ENCODE measurements at regions not wholly inside any gene's neighbourhood (a gene's known extent, or its start where the extent isn't known, plus 50 kb on each side); places are given as distances from the start of the nearest gene placed in this dataset.
"Not testable (repeated sequence)": the region's sequence is repeated elsewhere in the genome, so short reads cannot be mapped to it uniquely, and the experiment has no call there.

GRCh38 chrX:21225643-21226042 lies 148.6 kb upstream of the CNKSR2 start:
- no peak for DNase-seq

- DNase-seq, result not testable (repeated sequence)
Observed at GRCh38 chrX:21228974-21229373, 145.2 kb upstream of the CNKSR2 start.

DNA sequence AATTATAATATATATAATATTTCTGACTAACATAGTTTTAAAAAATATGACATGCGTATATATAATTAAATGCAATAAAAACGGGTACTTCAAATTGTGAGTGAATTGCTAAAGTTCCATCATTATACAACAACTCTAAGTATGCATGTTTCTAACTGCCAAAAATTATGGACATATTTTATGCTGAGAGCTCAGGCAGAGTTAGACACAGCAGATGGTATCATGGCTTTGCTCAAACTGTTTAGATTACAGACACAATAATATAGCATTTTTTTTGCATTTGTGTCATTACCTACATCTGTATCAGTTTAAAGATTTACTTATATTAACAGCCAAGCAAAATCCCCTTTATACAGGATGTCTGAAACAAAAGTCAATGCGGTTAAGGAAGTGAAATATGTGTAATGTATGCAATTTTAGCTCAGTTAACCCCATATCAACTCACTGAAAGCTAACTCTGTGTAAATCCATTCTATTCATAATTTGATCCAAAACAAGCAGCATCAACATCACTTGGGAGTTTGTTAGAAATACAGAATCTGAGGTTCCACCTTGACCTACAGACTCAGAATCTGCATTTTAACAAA lies 119.1 kb upstream of the CNKSR2 start:
- no peak for DNase-seq

DNA sequence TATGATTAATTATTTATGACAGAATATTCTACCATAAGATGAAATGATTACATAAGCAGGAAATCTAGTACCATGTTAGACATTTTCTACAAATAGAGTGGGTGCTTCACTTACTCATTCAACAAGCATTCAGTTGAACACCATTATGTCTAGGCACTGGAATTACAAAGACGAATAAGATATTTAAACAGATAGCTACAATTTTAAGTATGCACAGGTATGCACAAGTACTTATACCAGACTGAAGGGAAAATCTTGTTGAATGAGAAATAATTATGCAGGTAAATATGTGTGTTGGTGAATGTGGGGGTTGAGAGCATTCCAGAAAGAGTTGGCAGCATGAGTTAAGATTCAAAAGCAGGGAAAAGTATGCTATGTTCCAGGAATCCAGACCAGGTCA lies 107.3 kb upstream of the CNKSR2 start:
- DNase-seq, result no peak

DNA sequence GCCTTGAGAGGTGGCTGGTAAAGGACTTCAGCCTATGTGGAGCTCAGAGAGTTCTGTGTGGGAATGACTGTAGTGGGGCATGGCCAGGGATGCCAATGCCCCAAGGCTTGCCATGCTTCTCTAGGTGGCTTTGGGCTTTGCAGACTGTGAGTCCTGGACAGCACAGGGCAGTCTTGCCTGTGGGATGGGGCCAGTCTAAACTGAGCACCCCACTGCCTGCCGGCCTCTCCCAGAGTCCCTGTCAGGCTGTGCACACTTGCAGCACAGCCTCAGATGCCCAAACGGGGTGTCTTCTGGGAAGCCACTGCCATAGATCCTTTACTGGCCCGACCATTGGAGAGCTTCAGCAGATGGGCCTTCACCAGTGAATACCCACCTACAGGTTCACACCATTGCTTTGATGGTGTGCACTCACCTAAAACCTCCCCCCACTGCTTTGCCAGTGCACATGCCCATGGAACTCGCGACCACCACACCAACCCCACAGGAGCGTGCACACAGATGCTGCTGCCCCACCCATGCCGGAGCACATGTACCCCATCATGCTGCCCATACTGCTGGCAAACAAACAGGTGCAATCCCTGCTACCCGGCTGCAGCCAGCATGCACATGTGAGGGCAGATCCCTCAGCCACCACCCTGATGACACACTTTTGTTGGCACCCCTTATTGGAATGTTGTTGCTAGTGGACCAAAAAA lies 97.3 kb upstream of the CNKSR2 start:
- DNase-seq, result no peak

- no peak for DNase-seq
Observed at GRCh38 chrX:21289232-21289631, 85.0 kb upstream of the CNKSR2 start.

GRCh38 chrX:21295246-21295820 lies 78.9 kb upstream of the CNKSR2 start:
- no peak for DNase-seq

- DNase-seq, result no peak
Observed at GRCh38 chrX:21305799-21306336, 68.3 kb upstream of the CNKSR2 start.

- DNase-seq, result no peak
Observed at GRCh38 chrX:21319323-21319722, 54.9 kb upstream of the CNKSR2 start.
